IMR-90 (cell line): ENCODE measurements at regions not wholly inside any gene's neighbourhood (a gene's known extent, or its start where the extent isn't known, plus 50 kb on each side); places are given as distances from the start of the nearest gene placed in this dataset.

Experiments
- ATAC-seq: fragments of 200-7000 bp; cut with Tn5 transposase; 2 replicates; pipeline ENCODE4 v1.9.1; 2020; ENCODE audit warnings: low read depth, mild to moderate bottlenecking, moderate library complexity
- BruUV-seq: library from RNA; stranded (reverse); fragments of 400-500 nt; replicated peaks from 2 replicates; lab custom pipeline; 2021; lab: Mats Ljungman, UMichigan
- CTCF ChIA-PET: fragments of 300-600 bp; formaldehyde crosslinking; extraction: SDS; loops from one replicate; lab custom pipeline; 2021; ENCODE audit warnings: antibody characterized with exemption; lab: Yijun Ruan, JAX
- POLR2A ChIA-PET: fragments of 300-600 bp; sonication (Branson Sonifier 250); formaldehyde crosslinking; loops from one replicate; lab custom pipeline; 2022; ENCODE audit warnings: antibody characterized with exemption; ENCODE audit not compliant: unreplicated experiment; lab: Charles Lee
- DNase-seq: peaks from one replicate; pipeline ENCODE4 v3.0.0; 2013
- H2AFZ ChIP-seq: replicated peaks from 2 replicates; pipeline ENCODE3; 2013; ENCODE audit warnings: low read length, mild to moderate bottlenecking; ENCODE audit not compliant: poor library complexity
- H2AK5ac ChIP-seq: 2 replicates; pipeline ENCODE4 v1.6.1; 2013; ENCODE audit warnings: low read depth, low read length, inconsistent platforms
- H2AK9ac ChIP-seq: replicated peaks from 2 replicates; pipeline ENCODE3; 2013; ENCODE audit warnings: mild to moderate bottlenecking, low read depth, low read length, moderate library complexity; ENCODE audit not compliant: poor library complexity
- H2BK120ac ChIP-seq: 2 replicates; pipeline ENCODE4 v1.6.1; 2013; ENCODE audit warnings: low read depth, low read length, inconsistent platforms
- H2BK15ac ChIP-seq: 3 replicates; pipeline ENCODE4 v1.6.1; 2013; ENCODE audit warnings: low read depth, low read length, inconsistent platforms
- H2BK20ac ChIP-seq: 2 replicates; pipeline ENCODE4 v1.6.1; 2013; ENCODE audit warnings: low read depth, mild to moderate bottlenecking, inconsistent platforms, low read length, moderate library complexity
- H2BK5ac ChIP-seq: 2 replicates; pipeline ENCODE4 v1.6.1; 2013; ENCODE audit warnings: mild to moderate bottlenecking, low read depth, low read length, inconsistent platforms; ENCODE audit not compliant: poor library complexity, severe bottlenecking
- H3K14ac ChIP-seq: replicated peaks from 2 replicates; pipeline ENCODE4 v1.6.1; 2013; ENCODE audit warnings: low read depth, low read length, inconsistent platforms
- H3K18ac ChIP-seq: 2 replicates; pipeline ENCODE4 v1.6.1; 2013; ENCODE audit warnings: low read depth, low read length, control low read depth
- H3K23ac ChIP-seq: 2 replicates; pipeline ENCODE4 v1.6.1; 2013; ENCODE audit warnings: low read depth, low read length, inconsistent platforms
- H3K27ac ChIP-seq: 2 replicates; pipeline ENCODE4 v1.5.1; 2013; ENCODE audit warnings: mild to moderate bottlenecking, control low read depth, low read length; ENCODE audit not compliant: insufficient read depth
- H3K27me3 ChIP-seq: 2 replicates; pipeline ENCODE4 v1.6.1; 2013; ENCODE audit warnings: low read length; ENCODE audit not compliant: control insufficient read depth, insufficient read depth
- H3K36me3 ChIP-seq: 2 replicates; pipeline ENCODE4 v1.6.1; 2013; ENCODE audit warnings: low read length, mixed read lengths; ENCODE audit not compliant: control insufficient read depth, insufficient read depth
- H3K4ac ChIP-seq: 2 replicates; pipeline ENCODE4 v1.6.1; 2013; ENCODE audit warnings: low read depth, low read length, inconsistent platforms
- H3K4me1 ChIP-seq: 2 replicates; pipeline ENCODE4 v1.6.1; 2013; ENCODE audit warnings: low read length, mixed read lengths; ENCODE audit not compliant: control insufficient read depth, insufficient read depth
- H3K4me2 ChIP-seq: 2 replicates; pipeline ENCODE4 v1.6.1; 2013; ENCODE audit warnings: low read depth, mild to moderate bottlenecking, control low read depth, low read length, moderate library complexity
- H3K4me3 ChIP-seq: 2 replicates; pipeline ENCODE4 v1.5.1; 2013; ENCODE audit warnings: low read depth, mild to moderate bottlenecking, control low read depth, low read length, moderate library complexity; ENCODE audit not compliant: insufficient read depth
- H3K56ac ChIP-seq: 2 replicates; pipeline ENCODE4 v1.6.1; 2013; ENCODE audit warnings: low read length, inconsistent platforms; ENCODE audit not compliant: insufficient read depth; ENCODE audit errors: extremely low read depth
- H3K79me1 ChIP-seq, 2 experiments: 2 replicates each; pipeline ENCODE4 v1.6.1; 2013; ENCODE audit warnings: low read length in 2 of 2, inconsistent platforms in 1 of 2, low read depth in 1 of 2
- H3K9ac ChIP-seq: 2 replicates; pipeline ENCODE4 v1.6.1; 2013; ENCODE audit warnings: low read depth, low read length, control low read depth
- H3K9me1 ChIP-seq: 2 replicates; pipeline ENCODE4 v1.6.1; 2013; ENCODE audit warnings: low read length, inconsistent platforms; ENCODE audit not compliant: insufficient read depth
- H3K9me3 ChIP-seq: 2 replicates; pipeline ENCODE4 v1.6.1; 2013; ENCODE audit warnings: low read length; ENCODE audit not compliant: control insufficient read depth, insufficient read depth
- H4K20me1 ChIP-seq: 2 replicates; pipeline ENCODE4 v1.6.1; 2013; ENCODE audit warnings: low read length, inconsistent platforms; ENCODE audit not compliant: insufficient read depth
- H4K5ac ChIP-seq: 2 replicates; pipeline ENCODE4 v1.6.1; 2013; ENCODE audit warnings: mild to moderate bottlenecking, low read depth, low read length, control low read depth
- H4K8ac ChIP-seq, 2 experiments: 2 replicates each; pipeline ENCODE4 v1.6.1; 2013; ENCODE audit warnings: low read depth in 2 of 2, low read length in 2 of 2, control low read depth in 1 of 2, inconsistent platforms in 1 of 2
- H4K91ac ChIP-seq: 2 replicates; pipeline ENCODE4 v1.6.1; 2013; ENCODE audit warnings: low read depth, low read length, inconsistent platforms; ENCODE audit not compliant: insufficient read depth
- CEBPB ChIP-seq: IDR thresholded peaks from 2 replicates; pipeline ENCODE4 v1.6.1; 2012; ENCODE audit warnings: low read depth, low read length, improper control_type of control experiment
- MAFK ChIP-seq: IDR thresholded peaks from 2 replicates; pipeline ENCODE4 v1.6.1; 2012; ENCODE audit warnings: low read depth, low read length, improper control_type of control experiment
- MAZ ChIP-seq: IDR thresholded peaks from 2 replicates; pipeline ENCODE4 v1.6.1; 2012; ENCODE audit warnings: low read depth, mild to moderate bottlenecking, low read length, improper control_type of control experiment, moderate library complexity, borderline replicate concordance
- RAD21 ChIP-seq: IDR thresholded peaks from 2 replicates; pipeline ENCODE4 v1.6.1; 2012; ENCODE audit warnings: low read length, improper control_type of control experiment
- RCOR1 ChIP-seq: IDR thresholded peaks from 2 replicates; pipeline ENCODE4 v1.6.1; 2012; ENCODE audit warnings: mild to moderate bottlenecking, low read length, improper control_type of control experiment; ENCODE audit not compliant: insufficient replicate concordance
- RFX5 ChIP-seq: IDR thresholded peaks from 2 replicates; pipeline ENCODE4 v1.8.0; 2012; ENCODE audit warnings: low read depth, mild to moderate bottlenecking, low read length, moderate library complexity
- SMC3 ChIP-seq: fragments of 150-350 bp; IDR thresholded peaks from 2 replicates; pipeline ENCODE4 v1.6.1; 2016; ENCODE audit warnings: low read depth, mild to moderate bottlenecking, antibody characterized with exemption, low read length, moderate library complexity
- dilution Hi-C: fragments of 300-500 bp; cut with HindIII; formaldehyde crosslinking; loops from one replicate; pipeline ENCODE4 v1.14.3; 2018; ENCODE audit warnings: low sequenced_read_pairs; ENCODE audit not compliant: unreplicated experiment
- in situ Hi-C: fragments of 300-500 bp; cut with MboI; formaldehyde crosslinking; loops from 3 replicates; pipeline ENCODE4 v1.14.3; 2019; ENCODE audit warnings: low sequenced_read_pairs, inconsistent platforms, mixed read lengths
- intact Hi-C: fragments of 100-400 bp; cut with micrococcal nuclease; formaldehyde crosslinking; loops from 2 replicates; pipeline ENCODE4 v1.10.0; 2022

DNA sequence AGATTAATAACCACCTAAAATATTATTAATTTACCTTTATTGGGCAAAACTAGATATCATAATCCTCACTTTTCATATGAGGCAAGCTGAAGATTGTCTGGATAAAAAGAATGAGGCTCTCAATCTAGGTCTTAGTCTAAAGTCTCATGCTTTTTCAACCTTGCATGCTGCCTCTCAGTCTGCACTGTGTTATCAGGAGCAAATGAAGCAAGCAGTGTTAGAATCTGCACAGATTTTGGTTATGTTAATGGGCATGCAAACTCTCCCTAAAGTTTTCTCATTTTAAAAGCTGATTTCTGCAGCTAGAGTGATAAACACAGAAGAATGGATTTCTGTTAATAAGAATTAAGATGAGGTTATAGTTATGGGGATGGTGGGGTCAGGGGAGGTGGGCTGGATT, 350.7 kb upstream of the C11orf87 start:
- Histone ChIP-seq H3K36me3 (no peaks in the 10 kb centered on the region), H3K9me3 (no peaks in the 10 kb centered on the region), H4K20me1 (no peaks in the 10 kb centered on the region), H4K8ac (no peak overlapping the region), H3K56ac (no peak overlapping the region), H4K91ac (no peak overlapping the region), H2AFZ (no peak overlapping the region), H3K23ac (no peak overlapping the region), H2BK20ac (no peak overlapping the region), H3K27ac (no peak overlapping the region), H3K79me1 (no peaks in the 10 kb centered on the region), H4K5ac (no peak overlapping the region), H3K9me1 (no peaks in the 10 kb centered on the region), H2AK5ac (no peak overlapping the region), H2BK5ac (no peak overlapping the region), H3K4me3 (no peak overlapping the region), H3K27me3 (peaks cover 9% of the 10 kb centered on the region; the same call in 1 of the 2 replicates), H3K4me1 (no peaks in the 10 kb centered on the region), H3K18ac (no peak overlapping the region), H3K14ac (no peak overlapping the region), H3K4me2 (no peak overlapping the region), H2BK15ac (no peak overlapping the region), H2BK120ac (no peak overlapping the region), H2AK9ac (no peak overlapping the region), H3K4ac (no peak overlapping the region), H3K9ac (no peak overlapping the region)
- DNase-seq (no peak), ATAC-seq (no peak)
- ChIA-PET CTCF (no interaction called here), POLR2A (no interaction called here)
- intact Hi-C loops (no loop called here), dilution Hi-C loops (no loop called here), in situ Hi-C loops (no loop called here)
- TF ChIP-seq MAZ, result no peak
- TF ChIP-seq RAD21, result no peak
- no peak for TF ChIP-seq RFX5
- no peak for TF ChIP-seq RCOR1
- TF ChIP-seq SMC3, result no peak
- TF ChIP-seq CEBPB, result no peak
- no peak for TF ChIP-seq MAFK
- BruUV-seq, result no TSS peak
